ENCODE measurements at regions not wholly inside any gene's neighbourhood (a gene's known extent, or its start where the extent isn't known, plus 50 kb on each side); places are given as distances from the start of the nearest gene placed in this dataset.

DNA sequence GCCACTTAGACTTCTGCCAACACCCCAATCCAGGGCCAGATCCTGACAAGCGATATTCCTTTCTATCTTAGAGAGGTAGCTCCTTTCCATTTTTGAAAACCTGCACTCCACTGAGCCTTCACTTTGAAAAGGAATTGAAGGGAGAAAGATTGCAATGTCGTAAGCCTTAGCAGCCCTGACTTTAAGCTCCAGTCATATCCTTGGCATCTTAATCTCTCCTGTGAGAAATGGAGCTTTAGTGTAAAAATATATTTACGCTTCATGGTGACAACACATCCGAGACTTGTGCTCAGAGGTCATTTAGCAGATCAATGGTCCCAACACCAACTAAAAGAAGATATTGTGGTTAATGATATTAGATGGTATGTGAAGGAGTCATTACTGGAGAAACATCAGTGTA, 235.8 kb upstream of the MEX3C start:
- Histone ChIP-seq H3K36me3 (ENCODE audit: insufficient read depth, low read length) (no peaks in the 10 kb centered on the region), H3K27ac (ENCODE audit: low read depth, low read length) (no peak overlapping the region), H3K4me1 (ENCODE audit: insufficient read depth, low read length) (no peaks in the 10 kb centered on the region), H3K4me3 (ENCODE audit: low read length) (no peak overlapping the region), H3K27me3 (ENCODE audit: insufficient read depth, low read length) (no peaks in the 10 kb centered on the region), H3K9me3 (ENCODE audit: insufficient read depth, low read depth, low read length) (no peaks in the 10 kb centered on the region), H3K9ac (ENCODE audit: low read depth, low read length) (no peak overlapping the region)
- 98% methylated on average over 4 of the region's 4 CpGs for WGBS

- 93% methylated on average over 3 of the region's 3 CpGs for WGBS
- Histone ChIP-seq H3K4me3 (ENCODE audit: low read length) (no peak overlapping the region), H3K9ac (ENCODE audit: low read depth, low read length) (no peak overlapping the region), H3K27ac (ENCODE audit: low read depth, low read length) (no peak overlapping the region), H3K4me1 (ENCODE audit: insufficient read depth, low read length) (no peaks in the 10 kb centered on the region), H3K27me3 (ENCODE audit: insufficient read depth, low read length) (no peaks in the 10 kb centered on the region), H3K9me3 (ENCODE audit: insufficient read depth, low read depth, low read length) (no peaks in the 10 kb centered on the region), H3K36me3 (ENCODE audit: insufficient read depth, low read length) (no peaks in the 10 kb centered on the region)
Measured at GRCh38 chr18:51433881-51434280, 236.4 kb upstream of the MEX3C start.

DNA sequence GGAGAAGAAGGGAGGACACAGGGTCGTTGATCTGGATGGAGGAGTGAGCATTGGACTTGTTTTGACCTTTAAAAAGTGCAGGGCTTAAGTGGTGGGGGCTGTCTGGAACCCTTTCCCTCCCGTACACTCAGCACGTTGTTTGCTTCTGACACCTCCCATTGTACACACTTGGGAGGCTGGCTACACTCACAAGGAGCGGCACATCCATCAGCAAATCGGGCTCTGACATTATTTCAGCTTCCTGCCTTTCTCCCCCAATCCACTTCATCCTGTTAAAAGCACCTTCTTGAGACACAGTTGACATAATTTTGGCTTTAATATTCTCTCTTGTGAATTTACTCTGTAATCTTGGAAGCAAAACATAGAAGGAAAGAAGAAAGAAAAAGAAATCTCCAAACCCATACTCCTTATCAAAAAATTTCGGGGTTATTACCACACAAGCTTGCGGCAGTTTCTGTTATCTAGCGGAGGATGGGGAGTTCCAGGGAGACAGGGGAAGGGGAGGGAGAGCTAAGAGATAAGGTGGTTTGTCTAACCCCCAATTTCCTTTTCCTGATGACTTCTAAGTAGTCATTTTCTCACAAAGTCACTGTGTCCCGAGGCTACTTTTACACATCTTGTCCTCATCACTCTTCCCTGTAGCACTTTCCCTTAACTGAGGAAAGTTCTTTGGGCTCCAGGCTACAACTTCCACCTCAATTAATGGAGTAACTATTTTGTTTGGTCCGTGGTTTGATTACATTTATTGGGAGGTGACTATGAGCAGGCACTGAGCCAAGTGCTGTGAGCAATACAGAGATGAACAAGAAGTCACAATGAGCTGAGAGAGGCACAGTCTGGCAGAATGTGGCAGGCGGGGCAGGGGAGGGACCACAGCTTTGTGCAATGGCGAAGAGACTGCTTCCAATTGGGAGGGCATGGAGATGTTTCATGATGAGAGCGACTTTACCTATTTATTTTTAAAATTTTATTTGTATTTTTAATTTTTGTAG, 240.1 kb upstream of the MEX3C start:
- Histone ChIP-seq H3K27ac (ENCODE audit: low read depth, low read length) (no peak overlapping the region), H3K9ac (ENCODE audit: low read depth, low read length) (no peak overlapping the region), H3K36me3 (ENCODE audit: insufficient read depth, low read length) (no peaks in the 10 kb centered on the region), H3K9me3 (ENCODE audit: insufficient read depth, low read depth, low read length) (no peaks in the 10 kb centered on the region), H3K4me3 (ENCODE audit: low read length) (no peak overlapping the region), H3K4me1 (ENCODE audit: insufficient read depth, low read length) (no peaks in the 10 kb centered on the region; the same call in 1 of the 2 replicates), H3K27me3 (ENCODE audit: insufficient read depth, low read length) (no peaks in the 10 kb centered on the region)
- WGBS = 91% methylated on average over 9 of the region's 13 CpGs

DNA sequence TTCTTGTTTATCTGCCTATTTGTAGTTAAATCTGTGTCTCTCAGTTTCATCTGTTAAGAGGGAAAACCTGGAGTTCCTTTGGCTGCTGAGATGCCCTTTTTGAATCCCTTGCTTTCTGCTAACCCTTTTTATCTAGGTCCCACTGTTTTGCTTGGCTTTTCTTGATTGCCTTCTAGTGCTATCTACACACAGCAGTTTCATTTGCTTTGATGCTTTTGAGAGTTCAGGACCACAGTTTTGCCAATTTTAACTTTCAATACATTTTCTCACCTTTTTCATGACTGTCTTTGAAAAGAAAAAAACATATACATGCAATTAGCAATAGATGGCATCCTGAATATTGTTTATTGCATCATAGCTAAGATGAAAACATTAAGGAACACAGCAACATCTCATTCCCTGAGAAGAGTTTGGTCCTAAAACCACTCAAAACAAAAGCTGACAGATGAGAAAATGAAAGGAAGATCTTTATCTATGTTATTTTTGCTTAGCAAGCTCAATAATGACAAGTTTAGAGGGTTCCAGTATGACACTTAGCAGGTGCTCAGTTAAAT, 241.4 kb upstream of the MEX3C start:
- no peaks in the 10 kb centered on the region for H3K27me3 ChIP-seq (ENCODE audit: insufficient read depth, low read length)
- H3K27ac ChIP-seq (ENCODE audit: low read depth, low read length) = no peak overlapping the region
- no peaks in the 10 kb centered on the region; the same call in 1 of the 2 replicates for H3K4me1 ChIP-seq (ENCODE audit: insufficient read depth, low read length)
- no peak overlapping the region for H3K9ac ChIP-seq (ENCODE audit: low read depth, low read length)
- H3K4me3 ChIP-seq (ENCODE audit: low read length) = no peak overlapping the region
- no peaks in the 10 kb centered on the region for H3K9me3 ChIP-seq (ENCODE audit: insufficient read depth, low read depth, low read length)
- no peaks in the 10 kb centered on the region for H3K36me3 ChIP-seq (ENCODE audit: insufficient read depth, low read length)

- no peak overlapping the region for H3K9ac ChIP-seq (ENCODE audit: low read depth, low read length)
- no peak overlapping the region for H3K27ac ChIP-seq (ENCODE audit: low read depth, low read length)
- no peaks in the 10 kb centered on the region for H3K27me3 ChIP-seq (ENCODE audit: insufficient read depth, low read length)
- no peak overlapping the region for H3K4me3 ChIP-seq (ENCODE audit: low read length)
- H3K36me3 ChIP-seq (ENCODE audit: insufficient read depth, low read length) = no peaks in the 10 kb centered on the region
- no peaks in the 10 kb centered on the region for H3K9me3 ChIP-seq (ENCODE audit: insufficient read depth, low read depth, low read length)
- peaks cover 3% of the 10 kb centered on the region; the same call in 1 of the 2 replicates for H3K4me1 ChIP-seq (ENCODE audit: insufficient read depth, low read length)
Measured at GRCh38 chr18:51442012-51442411, 244.5 kb upstream of the MEX3C start.

- H3K4me1 ChIP-seq (ENCODE audit: insufficient read depth, low read length) = peaks cover 6% of the 10 kb centered on the region; the same call in 1 of the 2 replicates
- H3K27ac ChIP-seq (ENCODE audit: low read depth, low read length) = no peak overlapping the region
- 100% methylated on average over 2 of the region's 2 CpGs for WGBS
Measured at GRCh38 chr18:51446571-51447210, 249.2 kb upstream of the MEX3C start.

GRCh38 chr18:51447351-51448342, 250.2 kb upstream of the MEX3C start:
- Histone ChIP-seq H3K9me3 (ENCODE audit: insufficient read depth, low read depth, low read length) (no peaks in the 10 kb centered on the region), H3K27me3 (ENCODE audit: insufficient read depth, low read length) (no peaks in the 10 kb centered on the region), H3K4me3 (ENCODE audit: low read length) (no peak overlapping the region), H3K36me3 (ENCODE audit: insufficient read depth, low read length) (no peaks in the 10 kb centered on the region), H3K27ac (ENCODE audit: low read depth, low read length) (no peak overlapping the region), H3K9ac (ENCODE audit: low read depth, low read length) (no peak overlapping the region), H3K4me1 (ENCODE audit: insufficient read depth, low read length) (0 out of 2 replicates have a peak, but pooled peaks cover 6% of the 10 kb centered on the region)
- WGBS = 70% methylated on average over 19 of the region's 19 CpGs

More at GRCh38 chr18:51446571-51447210, 249.2 kb upstream of the MEX3C start:
- Histone ChIP-seq H3K27me3 (ENCODE audit: insufficient read depth, low read length) (no peaks in the 10 kb centered on the region), H3K36me3 (ENCODE audit: insufficient read depth, low read length) (no peaks in the 10 kb centered on the region), H3K9me3 (ENCODE audit: insufficient read depth, low read depth, low read length) (no peaks in the 10 kb centered on the region), H3K4me3 (ENCODE audit: low read length) (no peak overlapping the region), H3K9ac (ENCODE audit: low read depth, low read length) (no peak overlapping the region)

DNA sequence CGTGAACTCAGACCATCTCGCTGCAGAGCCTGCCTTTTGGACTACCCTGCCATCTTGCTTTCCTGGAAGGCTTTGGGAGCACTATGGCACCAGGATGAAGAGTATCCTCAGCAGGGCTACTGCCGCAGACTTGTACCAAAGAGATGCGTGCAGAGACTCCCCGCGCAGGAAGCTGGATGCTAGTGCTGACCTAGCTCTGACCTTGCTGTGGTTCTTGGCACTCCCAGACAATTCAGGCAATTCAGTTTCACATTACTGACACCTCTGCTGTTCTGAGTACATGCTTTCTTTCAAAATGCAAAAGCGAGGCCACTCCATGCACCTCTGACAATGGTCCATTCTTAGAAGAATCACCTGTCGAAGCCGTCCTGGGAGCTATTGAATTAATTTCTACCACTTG, 251.5 kb upstream of the MEX3C start:
- H3K9ac ChIP-seq (ENCODE audit: low read depth, low read length) = no peak overlapping the region
- no peaks in the 10 kb centered on the region for H3K9me3 ChIP-seq (ENCODE audit: insufficient read depth, low read depth, low read length)
- H3K36me3 ChIP-seq (ENCODE audit: insufficient read depth, low read length) = no peaks in the 10 kb centered on the region
- 93% methylated on average over 9 of the region's 9 CpGs for WGBS
- H3K4me3 ChIP-seq (ENCODE audit: low read length) = no peak overlapping the region
- no peak overlapping the region for H3K27ac ChIP-seq (ENCODE audit: low read depth, low read length)
- no peaks in the 10 kb centered on the region for H3K27me3 ChIP-seq (ENCODE audit: insufficient read depth, low read length)
- H3K4me1 ChIP-seq (ENCODE audit: insufficient read depth, low read length) = 0 out of 2 replicates have a peak, but pooled peaks cover 6% of the 10 kb centered on the region

DNA sequence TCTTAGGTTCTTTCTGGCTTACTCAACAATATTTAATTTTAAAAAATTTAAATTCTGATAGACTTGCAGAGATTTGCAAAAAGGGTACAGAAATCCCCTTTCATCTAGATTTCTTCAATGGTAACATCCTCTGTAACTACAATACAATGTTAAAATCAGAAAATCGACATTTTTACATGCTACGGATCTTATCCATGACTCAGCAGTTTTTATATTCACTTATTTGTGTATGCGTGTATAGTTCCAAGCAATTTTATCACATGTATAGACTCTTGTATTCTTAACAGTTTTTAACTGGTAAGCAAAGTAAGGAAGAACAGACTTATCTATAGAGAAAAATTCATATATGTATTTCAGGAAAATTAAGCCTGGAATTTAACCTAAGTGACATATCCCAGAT, 256.1 kb upstream of the MEX3C start:
- no peaks in the 10 kb centered on the region for H3K9me3 ChIP-seq (ENCODE audit: insufficient read depth, low read depth, low read length)
- no peaks in the 10 kb centered on the region for H3K27me3 ChIP-seq (ENCODE audit: insufficient read depth, low read length)
- WGBS = 100% methylated on average over 2 of the region's 3 CpGs

DNA sequence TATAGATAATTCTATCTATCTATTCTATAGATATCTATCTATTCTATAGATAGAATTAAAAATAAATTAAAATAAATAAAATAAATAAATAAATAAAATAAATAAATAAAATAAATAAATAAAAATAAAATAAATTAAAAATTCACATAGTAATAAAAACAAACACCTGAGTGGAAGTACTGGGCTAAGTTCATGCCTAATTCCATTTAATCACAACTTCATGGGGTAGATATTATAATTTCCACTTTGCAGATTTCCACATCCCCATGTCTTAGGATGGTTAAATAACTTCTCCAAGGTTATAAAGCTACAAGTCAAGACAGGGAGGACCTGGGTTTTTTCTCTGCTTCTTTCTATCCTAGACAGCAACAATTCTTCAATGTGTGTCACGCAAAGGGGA, 261.4 kb upstream of the MEX3C start:
- no peaks in the 10 kb centered on the region for H3K36me3 ChIP-seq (ENCODE audit: insufficient read depth, low read length)
- no peak overlapping the region for H3K27ac ChIP-seq (ENCODE audit: low read depth, low read length)
- no peaks in the 10 kb centered on the region for H3K9me3 ChIP-seq (ENCODE audit: insufficient read depth, low read depth, low read length)
- 97% methylated on average over 1 of the region's 1 CpG for WGBS
- H3K9ac ChIP-seq (ENCODE audit: low read depth, low read length) = no peak overlapping the region
- no peak overlapping the region for H3K4me3 ChIP-seq (ENCODE audit: low read length)
- no peaks in the 10 kb centered on the region; the same call in 1 of the 2 replicates for H3K4me1 ChIP-seq (ENCODE audit: insufficient read depth, low read length)
- no peaks in the 10 kb centered on the region for H3K27me3 ChIP-seq (ENCODE audit: insufficient read depth, low read length)

More for the DNA sequence above, 256.1 kb upstream of the MEX3C start:
- Histone ChIP-seq H3K4me3 (ENCODE audit: low read length) (no peak overlapping the region), H3K4me1 (ENCODE audit: insufficient read depth, low read length) (no peaks in the 10 kb centered on the region), H3K27ac (ENCODE audit: low read depth, low read length) (no peak overlapping the region), H3K36me3 (ENCODE audit: insufficient read depth, low read length) (no peaks in the 10 kb centered on the region), H3K9ac (ENCODE audit: low read depth, low read length) (no peak overlapping the region)
